SK-N-SH (cell line): ENCODE measurements at regions not wholly inside any gene's neighbourhood (a gene's known extent, or its start where the extent isn't known, plus 50 kb on each side); places are given as distances from the start of the nearest gene placed in this dataset.

ENCODE experiments used
- CHD2 ChIP-seq: fragments of 150-350 bp; IDR thresholded peaks from 2 replicates; pipeline ENCODE4 v1.6.1; 2018; ENCODE audit warnings: low read length; ENCODE audit not compliant: partially characterized antibody
- EZH2phosphoT487 ChIP-seq: fragments of 200-600 bp; sonication (generic); IDR thresholded peaks from 2 replicates; pipeline ENCODE4 v1.6.1; 2017; ENCODE audit warnings: low read depth, mixed run types, mild to moderate bottlenecking, antibody characterized with exemption, moderate library complexity, borderline replicate concordance
- POLR2AphosphoS5 ChIP-seq: IDR thresholded peaks from 2 replicates; pipeline ENCODE4 v1.6.1; 2012; ENCODE audit warnings: low read depth, low read length
- RAD21 ChIP-seq: IDR thresholded peaks from 2 replicates; pipeline ENCODE4 v1.6.1; 2012; ENCODE audit warnings: mild to moderate bottlenecking, low read length
- RFX5 ChIP-seq: IDR thresholded peaks from 2 replicates; pipeline ENCODE4 v1.6.1; 2012; ENCODE audit warnings: mild to moderate bottlenecking, improper control_type of control experiment, low read length
- TAF1 ChIP-seq: IDR thresholded peaks from 2 replicates; pipeline ENCODE4 v1.6.1; 2012; ENCODE audit warnings: low read depth, mild to moderate bottlenecking, low read length, moderate library complexity, borderline replicate concordance
- TCF12 ChIP-seq: IDR thresholded peaks from 2 replicates; pipeline ENCODE4 v1.4.0; 2012
- TEAD4 ChIP-seq: IDR thresholded peaks from 2 replicates; pipeline ENCODE4 v1.4.0; 2012; ENCODE audit warnings: mild to moderate bottlenecking, borderline replicate concordance; ENCODE audit not compliant: insufficient read depth
- TF ChIP-seq, protein P1 (sequence below): fragments of 200-600 bp; sonication (generic); IDR thresholded peaks from 2 replicates; pipeline ENCODE4 v1.6.1; 2017; ENCODE audit warnings: antibody characterized with exemption, mild to moderate bottlenecking, moderate library complexity

GRCh38 chr4:59762344-59762743 lies 1437.8 kb upstream of the ADGRL3 start:
- TF ChIP-seq RAD21 (no peak), EZH2phosphoT487 (no peak), TAF1 (no peak), TEAD4 (no peak), POLR2AphosphoS5 (no peak), RFX5 (no peak), TCF12 (no peak), CHD2 (no peak)
- TF ChIP-seq, protein P1, sequence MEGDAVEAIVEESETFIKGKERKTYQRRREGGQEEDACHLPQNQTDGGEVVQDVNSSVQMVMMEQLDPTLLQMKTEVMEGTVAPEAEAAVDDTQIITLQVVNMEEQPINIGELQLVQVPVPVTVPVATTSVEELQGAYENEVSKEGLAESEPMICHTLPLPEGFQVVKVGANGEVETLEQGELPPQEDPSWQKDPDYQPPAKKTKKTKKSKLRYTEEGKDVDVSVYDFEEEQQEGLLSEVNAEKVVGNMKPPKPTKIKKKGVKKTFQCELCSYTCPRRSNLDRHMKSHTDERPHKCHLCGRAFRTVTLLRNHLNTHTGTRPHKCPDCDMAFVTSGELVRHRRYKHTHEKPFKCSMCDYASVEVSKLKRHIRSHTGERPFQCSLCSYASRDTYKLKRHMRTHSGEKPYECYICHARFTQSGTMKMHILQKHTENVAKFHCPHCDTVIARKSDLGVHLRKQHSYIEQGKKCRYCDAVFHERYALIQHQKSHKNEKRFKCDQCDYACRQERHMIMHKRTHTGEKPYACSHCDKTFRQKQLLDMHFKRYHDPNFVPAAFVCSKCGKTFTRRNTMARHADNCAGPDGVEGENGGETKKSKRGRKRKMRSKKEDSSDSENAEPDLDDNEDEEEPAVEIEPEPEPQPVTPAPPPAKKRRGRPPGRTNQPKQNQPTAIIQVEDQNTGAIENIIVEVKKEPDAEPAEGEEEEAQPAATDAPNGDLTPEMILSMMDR = no peak
